Endothelial cell of umbilical vein (primary cell): ENCODE measurements at regions not wholly inside any gene's neighbourhood (a gene's known extent, or its start where the extent isn't known, plus 50 kb on each side); places are given as distances from the start of the nearest gene placed in this dataset.

Experiments used
- BruUV-seq: library from RNA; stranded (reverse); fragments of 400-500 nt; replicated peaks from 2 replicates; lab custom pipeline; 2021; lab: Mats Ljungman, UMichigan
- CTCF ChIA-PET: fragments of 300-600, 350-600 bp; sonication (Branson Sonifier 250); formaldehyde crosslinking; loops from one replicate; lab custom pipeline; 2021; ENCODE audit warnings: antibody characterized with exemption, inconsistent platforms; lab: Charles Lee
- POLR2A ChIA-PET: fragments of 300-600, 350-600 bp; sonication (Branson Sonifier 250); formaldehyde crosslinking; loops from one replicate; lab custom pipeline; 2021; ENCODE audit warnings: antibody characterized with exemption, inconsistent platforms; lab: Charles Lee
- DNase-seq: peaks from one replicate; pipeline ENCODE4 v3.0.0-alpha.2; 2011; ENCODE audit warnings: low read depth, low spot score
- FAIRE-seq: peaks from 2 replicates; lab custom pipeline; 2011; peaks lifted over from hg19 to GRCh38; lab: Jason Lieb, UNC
- H2AFZ ChIP-seq: 2 replicates; pipeline ENCODE4 v1.6.0; 2012; ENCODE audit warnings: low read depth, low read length, control low read depth, inconsistent platforms
- H3K27ac ChIP-seq: 2 replicates; pipeline ENCODE4 v1.5.1; 2011; ENCODE audit warnings: low read depth, mild to moderate bottlenecking, control low read depth, low read length, moderate library complexity; ENCODE audit not compliant: insufficient read depth
- H3K27me3 ChIP-seq, 2 experiments: 2 replicates each; pipeline versions ENCODE4 v1.6.0 to v1.6.1; 2011; ENCODE audit warnings: low read length in 2 of 2, mixed read lengths in 1 of 2; ENCODE audit not compliant: control insufficient read depth in 2 of 2, insufficient read depth in 2 of 2
- H3K36me3 ChIP-seq, 2 experiments: 2 replicates in 1 of 2; 3 replicates in 1 of 2; pipeline ENCODE4 v1.5.1; 2011; ENCODE audit warnings: low read length in 2 of 2, mild to moderate bottlenecking in 1 of 2, moderate library complexity in 1 of 2; ENCODE audit not compliant: control insufficient read depth in 2 of 2, insufficient read depth in 2 of 2; ENCODE audit errors: extremely low read depth in 1 of 2
- H3K4me1 ChIP-seq: 3 replicates; pipeline ENCODE4 v1.5.1; 2011; ENCODE audit warnings: mild to moderate bottlenecking, low read length; ENCODE audit not compliant: control insufficient read depth, insufficient read depth; ENCODE audit errors: extremely low read depth
- H3K4me2 ChIP-seq: 2 replicates; pipeline ENCODE4 v1.6.1; 2011; ENCODE audit warnings: low read length, control low read depth, mixed read lengths; ENCODE audit not compliant: insufficient read depth
- H3K4me3 ChIP-seq, 3 experiments: fragments of 200-600 bp in 1 of 3; sonication (generic), shearing (Covaris generic) in 1 of 3; replicated peaks in 1 of 3; 2 replicates each; pipeline ENCODE4 v1.5.1; 2011 to 2016; ENCODE audit warnings: control low read depth in 3 of 3, low read length in 3 of 3, mild to moderate bottlenecking in 2 of 3, inconsistent platforms in 1 of 3, low read depth in 1 of 3, moderate library complexity in 1 of 3; ENCODE audit not compliant: insufficient read depth in 1 of 3
- H3K79me2 ChIP-seq: 2 replicates; pipeline ENCODE4 v1.6.0; 2012; ENCODE audit warnings: low read length, inconsistent platforms; ENCODE audit not compliant: control insufficient read depth, insufficient read depth
- H3K9ac ChIP-seq: replicated peaks from 2 replicates; pipeline ENCODE3; 2011; ENCODE audit warnings: low read length, control low read depth; ENCODE audit not compliant: insufficient read depth; ENCODE audit errors: extremely low read depth
- H3K9me1 ChIP-seq: replicated peaks from 3 replicates; pipeline ENCODE4 v1.6.0; 2011; ENCODE audit warnings: mild to moderate bottlenecking, low read length; ENCODE audit not compliant: control insufficient read depth, insufficient read depth; ENCODE audit errors: extremely low read depth
- H3K9me3 ChIP-seq: replicated peaks from 2 replicates; pipeline ENCODE4 v1.5.1; 2012; ENCODE audit warnings: low read length, inconsistent platforms; ENCODE audit not compliant: control insufficient read depth, insufficient read depth
- H4K20me1 ChIP-seq: replicated peaks from 2 replicates; pipeline ENCODE3; 2011; ENCODE audit warnings: mild to moderate bottlenecking, low read length; ENCODE audit not compliant: control insufficient read depth, insufficient read depth; ENCODE audit errors: extremely low read depth
- EZH2 ChIP-seq: IDR thresholded peaks from 2 replicates; pipeline ENCODE4 v1.6.1; 2012; ENCODE audit warnings: borderline replicate concordance, low read depth, mild to moderate bottlenecking, moderate library complexity, low read length, inconsistent platforms; ENCODE audit not compliant: severe bottlenecking
- FOS ChIP-seq: IDR thresholded peaks from 2 replicates; pipeline ENCODE4 v1.6.1; 2011; ENCODE audit warnings: mild to moderate bottlenecking, low read length, moderate library complexity, borderline replicate concordance; ENCODE audit not compliant: insufficient read depth
- GATA2 ChIP-seq: IDR thresholded peaks from 2 replicates; pipeline ENCODE4 v1.7.0; 2011; ENCODE audit warnings: low read depth, mild to moderate bottlenecking, moderate library complexity, mixed read lengths, low read length; ENCODE audit not compliant: insufficient read length, insufficient read depth
- JUN ChIP-seq: IDR thresholded peaks from 2 replicates; pipeline ENCODE4 v1.6.1; 2011; ENCODE audit warnings: borderline replicate concordance, low read depth; ENCODE audit not compliant: insufficient read length, insufficient read depth
- MYC ChIP-seq: IDR thresholded peaks from one replicate; pipeline ENCODE4 v1.6.1; 2011; ENCODE audit warnings: mild to moderate bottlenecking, low read depth, low read length
- POLR2A ChIP-seq: IDR thresholded peaks from 2 replicates; pipeline ENCODE4 v1.6.1; 2012; ENCODE audit warnings: low read depth, mild to moderate bottlenecking, control low read depth, low read length
- POLR2AphosphoS5 ChIP-seq: IDR thresholded peaks from 2 replicates; pipeline ENCODE4 v1.6.1; 2012; ENCODE audit warnings: low read depth, mild to moderate bottlenecking, control low read depth, low read length, moderate library complexity; ENCODE audit not compliant: insufficient read depth
- dilution Hi-C: fragments of 300-500 bp; cut with MboI; formaldehyde crosslinking; loops from one replicate; pipeline ENCODE4 v1.15.0; 2019; ENCODE audit warnings: low sequenced_read_pairs; ENCODE audit not compliant: extremely low pct_ligation_motif_present
- intact Hi-C: fragments of 100-400 bp; cut with micrococcal nuclease; formaldehyde crosslinking; loops from one replicate; pipeline ENCODE4 v1.10.0; 2022
- TF ChIP-seq, protein P1 (sequence below): IDR thresholded peaks from 2 replicates; pipeline ENCODE4 v1.6.1; 2011; ENCODE audit not compliant: insufficient read depth, insufficient read length
- TF ChIP-seq, protein P2 (sequence below), 2 donors: IDR thresholded peaks; 1 replicate in 1 of 2; 2 replicates in 1 of 2; pipeline ENCODE4 v1.5.1; 2011; ENCODE audit warnings: low read length in 2 of 2, mild to moderate bottlenecking in 2 of 2, moderate library complexity in 2 of 2, control low read depth in 1 of 2, inconsistent platforms in 1 of 2, low read depth in 1 of 2; ENCODE audit not compliant: insufficient read depth in 1 of 2; ENCODE audit errors: extremely low read depth in 1 of 2

DNA sequence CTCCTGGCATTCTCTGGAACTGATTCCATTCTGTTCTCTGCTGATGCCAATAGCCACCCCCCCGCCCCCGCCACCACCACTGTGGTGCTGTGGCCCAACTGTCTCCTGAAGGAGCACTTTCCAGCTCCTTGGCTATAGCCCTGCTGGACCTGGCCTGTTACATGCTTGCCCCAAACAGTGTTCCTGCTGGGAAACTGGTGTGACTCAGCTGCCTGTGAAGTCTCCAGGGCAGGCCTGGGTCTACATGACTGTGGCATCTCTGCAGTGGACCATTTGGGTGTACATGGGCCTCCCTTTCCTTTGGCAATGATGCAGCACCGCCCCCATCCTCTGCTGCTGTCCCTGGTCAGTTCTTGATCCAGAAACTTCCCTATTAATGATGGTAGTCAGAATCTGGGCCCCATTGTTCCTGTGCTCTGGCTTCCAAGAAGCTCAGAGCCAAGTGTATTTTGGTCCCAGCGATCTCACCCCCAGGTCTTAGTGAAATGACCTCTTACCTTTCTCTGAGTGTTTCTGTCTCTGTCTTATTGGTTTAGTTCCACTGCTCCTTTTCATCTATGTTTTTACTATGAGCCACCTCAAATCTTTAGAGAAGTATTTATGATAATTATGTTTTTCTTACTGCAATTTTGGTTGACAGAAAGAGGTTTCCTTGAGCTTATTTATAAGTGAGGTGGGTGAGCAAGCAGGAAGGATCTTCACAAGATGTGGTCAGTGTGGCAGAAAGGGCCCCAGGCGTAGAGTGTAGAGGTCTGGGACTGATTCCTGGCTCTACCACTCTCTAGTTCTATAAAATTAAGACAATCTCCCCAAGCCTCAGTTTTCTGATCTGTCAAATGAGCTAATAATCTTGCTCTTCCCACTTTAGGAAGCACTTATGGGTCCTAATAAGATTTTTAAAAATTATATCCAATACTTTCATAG is 210.7 kb upstream of the EOLA2 start:
- BruUV-seq: no TSS peak
- Histone ChIP-seq H3K79me2 (no peaks in the 10 kb centered on the region), H3K9me3 (no peaks in the 10 kb centered on the region), H4K20me1 (no peaks in the 10 kb centered on the region), H3K4me2 (no peak overlapping the region), H3K4me3 (no peak overlapping the region), H3K4me1 (no peaks in the 10 kb centered on the region), H3K27ac (no peak overlapping the region), H3K9me1 (no peaks in the 10 kb centered on the region), H3K9ac (no peak overlapping the region), H3K27me3 (no peaks in the 10 kb centered on the region), H2AFZ (no peak overlapping the region), H3K36me3 (no peaks in the 10 kb centered on the region)
- FAIRE-seq: no peak
- dilution Hi-C loops: no loop called here
- no peak for DNase-seq
- POLR2A ChIA-PET: no interaction called here
- CTCF ChIA-PET: no interaction called here
- TF ChIP-seq FOS (no peak), POLR2AphosphoS5 (no peak), POLR2A (no peak), GATA2 (no peak), EZH2 (no peak), JUN (no peak), MYC (no peak)
- TF ChIP-seq, protein P1, sequence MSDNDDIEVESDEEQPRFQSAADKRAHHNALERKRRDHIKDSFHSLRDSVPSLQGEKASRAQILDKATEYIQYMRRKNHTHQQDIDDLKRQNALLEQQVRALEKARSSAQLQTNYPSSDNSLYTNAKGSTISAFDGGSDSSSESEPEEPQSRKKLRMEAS: no peak
- TF ChIP-seq, protein P2, sequence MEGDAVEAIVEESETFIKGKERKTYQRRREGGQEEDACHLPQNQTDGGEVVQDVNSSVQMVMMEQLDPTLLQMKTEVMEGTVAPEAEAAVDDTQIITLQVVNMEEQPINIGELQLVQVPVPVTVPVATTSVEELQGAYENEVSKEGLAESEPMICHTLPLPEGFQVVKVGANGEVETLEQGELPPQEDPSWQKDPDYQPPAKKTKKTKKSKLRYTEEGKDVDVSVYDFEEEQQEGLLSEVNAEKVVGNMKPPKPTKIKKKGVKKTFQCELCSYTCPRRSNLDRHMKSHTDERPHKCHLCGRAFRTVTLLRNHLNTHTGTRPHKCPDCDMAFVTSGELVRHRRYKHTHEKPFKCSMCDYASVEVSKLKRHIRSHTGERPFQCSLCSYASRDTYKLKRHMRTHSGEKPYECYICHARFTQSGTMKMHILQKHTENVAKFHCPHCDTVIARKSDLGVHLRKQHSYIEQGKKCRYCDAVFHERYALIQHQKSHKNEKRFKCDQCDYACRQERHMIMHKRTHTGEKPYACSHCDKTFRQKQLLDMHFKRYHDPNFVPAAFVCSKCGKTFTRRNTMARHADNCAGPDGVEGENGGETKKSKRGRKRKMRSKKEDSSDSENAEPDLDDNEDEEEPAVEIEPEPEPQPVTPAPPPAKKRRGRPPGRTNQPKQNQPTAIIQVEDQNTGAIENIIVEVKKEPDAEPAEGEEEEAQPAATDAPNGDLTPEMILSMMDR (IDR thresholded peaks at IDR 0.05; ENCODE audit: extremely low read depth in 1 of 2, insufficient read depth in 1 of 2, low read depth in 1 of 2, low read length in 2 of 2): no peak
- intact Hi-C loops: no loop called here
